Cardiac muscle cell (in vitro differentiated cells and primary cell): ENCODE measurements at regions not wholly inside any gene's neighbourhood (a gene's known extent, or its start where the extent isn't known, plus 50 kb on each side); places are given as distances from the start of the nearest gene placed in this dataset.

ENCODE experiments used
- DNase-seq, 2 donors: peaks; one replicate each; pipeline versions ENCODE4 v3.0.0 to v3.0.0-alpha.2; 2010 to 2017; ENCODE audit warnings: low read depth in 1 of 2, low spot score in 1 of 2
- H3K27ac ChIP-seq: fragments of 200-600 bp; sonication (generic); 2 replicates; pipeline ENCODE4 v1.5.1; 2016
- H3K27me3 ChIP-seq: fragments of 200-600 bp; sonication (generic); 2 replicates; pipeline ENCODE4 v1.6.0; 2016; ENCODE audit warnings: control low read depth
- H3K36me3 ChIP-seq: fragments of 200-600 bp; sonication (generic); 2 replicates; pipeline ENCODE4 v1.5.1; 2016; ENCODE audit warnings: control low read depth
- H3K4me1 ChIP-seq: fragments of 200-600 bp; sonication (generic); 2 replicates; pipeline ENCODE4 v1.8.1; 2017; ENCODE audit warnings: low read depth, mild to moderate bottlenecking, mixed run types
- H3K4me3 ChIP-seq: fragments of 200-600 bp; sonication (generic); 2 replicates; pipeline ENCODE4 v1.5.1; 2016; ENCODE audit warnings: mild to moderate bottlenecking
- H3K9me3 ChIP-seq: fragments of 200-600 bp; sonication (generic); 2 replicates; pipeline ENCODE4 v1.5.1; 2017; ENCODE audit warnings: low read depth, mild to moderate bottlenecking, control low read depth
- CTCF ChIP-seq: IDR thresholded peaks from 2 replicates; pipeline ENCODE4 v1.5.1; 2012; ENCODE audit warnings: low read depth, mild to moderate bottlenecking, low read length

DNA sequence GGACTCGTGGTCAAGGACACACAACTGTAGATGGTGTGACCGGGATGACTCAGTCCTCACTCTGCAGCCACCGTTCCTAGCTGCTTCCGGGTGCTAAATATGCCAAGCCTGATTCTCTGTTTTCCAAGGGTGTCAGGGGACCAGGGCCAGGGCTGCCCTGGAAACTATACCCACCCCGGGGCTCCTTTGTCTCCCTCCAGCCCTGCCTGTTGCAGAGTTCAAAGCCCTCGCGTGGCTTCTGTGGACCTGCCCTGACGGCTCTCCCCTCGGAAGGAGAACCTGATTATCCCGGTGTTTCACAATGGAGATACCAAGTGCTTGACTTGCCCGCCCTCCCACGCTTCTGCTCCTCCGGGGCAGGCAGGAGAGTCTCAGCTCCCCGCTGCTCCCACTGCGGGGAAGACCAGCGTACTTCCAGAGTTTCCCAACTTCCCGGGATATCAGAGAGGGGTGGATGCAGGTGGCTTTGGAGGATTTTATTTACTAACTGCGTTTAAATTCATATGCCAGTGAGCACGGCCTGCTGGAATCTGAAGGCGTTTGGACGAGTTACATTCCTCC is 125.0 kb downstream of the ASB7 start:
- Histone ChIP-seq H3K9me3 (no peaks in the 10 kb centered on the region), H3K36me3 (no peaks in the 10 kb centered on the region), H3K4me1 (peaks cover 5% of the 10 kb centered on the region), H3K27ac (no peak overlapping the region), H3K4me3 (no peak overlapping the region), H3K27me3 (no peaks in the 10 kb centered on the region)
- TF ChIP-seq CTCF = no peak
- DNase-seq = peak in 1 of 2 donors; percentile 81

DNA sequence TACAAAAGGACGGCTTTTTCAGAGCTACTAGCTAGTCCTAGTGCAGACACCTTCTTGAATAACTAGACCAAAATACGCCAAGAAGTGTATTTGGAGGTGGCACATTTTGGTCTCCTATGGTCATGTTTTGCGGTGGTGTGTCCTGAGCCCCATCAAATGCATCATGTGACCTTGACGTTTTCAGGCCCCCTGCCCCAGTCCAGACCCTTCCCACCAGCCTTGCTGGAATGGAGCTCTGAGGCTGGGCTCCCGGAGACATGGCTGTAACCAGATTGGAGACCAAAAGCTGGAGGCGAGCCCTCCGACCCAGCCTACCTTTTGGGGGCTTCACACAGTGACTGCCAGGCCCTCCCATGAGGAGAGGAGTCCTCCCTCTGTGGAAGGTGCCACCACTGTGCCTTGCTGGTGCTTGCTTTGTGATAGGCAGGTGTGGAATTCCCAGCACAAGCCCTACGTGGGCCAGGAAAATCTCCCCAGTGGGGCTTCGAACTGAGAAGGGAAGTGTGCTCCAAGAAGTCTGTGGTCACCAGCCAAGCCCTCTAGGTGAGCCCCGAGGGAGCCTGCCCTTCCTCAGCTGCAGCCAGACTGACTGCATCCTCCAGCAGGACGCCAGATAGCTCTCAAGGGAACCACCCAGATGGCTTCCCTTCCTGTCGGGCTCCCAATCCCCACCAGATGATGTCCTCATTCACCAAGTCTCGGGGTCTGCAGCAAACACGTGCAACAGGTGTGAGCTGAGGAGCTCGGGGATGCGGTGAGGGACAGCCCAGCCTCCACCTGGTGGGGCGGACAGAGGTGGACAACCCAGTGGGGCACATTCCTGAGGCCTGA is 126.2 kb downstream of the ASB7 start:
- peaks cover 7% of the 10 kb centered on the region for H3K4me1 ChIP-seq
- H3K4me3 ChIP-seq = no peak overlapping the region
- DNase-seq = no peak
- no peaks in the 10 kb centered on the region for H3K9me3 ChIP-seq
- H3K27ac ChIP-seq = no peak overlapping the region
- TF ChIP-seq CTCF = no peak
- H3K36me3 ChIP-seq = no peaks in the 10 kb centered on the region
- no peaks in the 10 kb centered on the region for H3K27me3 ChIP-seq

DNA sequence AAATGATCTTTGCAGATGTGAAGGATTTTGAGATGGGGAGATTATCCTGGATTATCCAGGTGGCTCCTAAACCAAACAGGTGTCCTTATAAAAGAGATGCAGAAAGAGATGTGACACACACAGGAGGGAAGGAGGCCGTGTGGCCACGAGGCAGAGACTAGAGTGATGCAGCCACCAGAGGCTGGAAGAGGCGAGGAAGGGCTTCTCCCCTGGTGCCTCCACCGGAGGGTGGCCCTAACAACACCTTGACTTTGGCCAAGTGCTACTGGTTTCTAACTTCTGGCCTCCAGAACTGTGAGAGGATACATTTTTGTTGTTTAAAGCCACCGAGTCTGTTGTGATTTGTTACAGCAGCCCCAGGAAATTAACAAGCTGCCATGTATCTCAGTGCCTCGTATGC is 127.1 kb downstream of the ASB7 start:
- no peak for TF ChIP-seq CTCF
- H3K27ac ChIP-seq = no peak overlapping the region
- no peaks in the 10 kb centered on the region for H3K36me3 ChIP-seq
- DNase-seq = no peak
- H3K9me3 ChIP-seq = no peaks in the 10 kb centered on the region
- no peaks in the 10 kb centered on the region for H3K27me3 ChIP-seq
- peaks cover 7% of the 10 kb centered on the region for H3K4me1 ChIP-seq
- H3K4me3 ChIP-seq = no peak overlapping the region

DNA sequence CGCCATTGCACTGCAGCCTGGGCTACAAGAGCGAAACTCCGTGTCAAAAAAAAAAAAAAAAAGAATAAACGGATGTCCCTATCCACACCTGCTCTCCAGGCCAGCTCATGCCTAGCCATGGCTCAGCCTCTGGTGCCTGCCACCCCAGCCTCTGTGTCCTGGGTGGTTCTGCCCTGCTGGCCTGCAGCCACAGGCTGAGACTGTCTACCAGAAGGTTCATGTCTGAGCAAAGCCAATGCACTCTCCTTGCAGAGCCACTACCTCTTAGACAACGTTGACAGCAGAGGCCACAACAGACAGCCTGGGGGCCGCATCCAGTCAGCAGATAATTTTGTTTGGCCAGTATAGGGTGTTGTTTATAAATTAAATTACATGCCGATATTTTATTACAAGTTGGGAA is 127.7 kb downstream of the ASB7 start:
- H3K36me3 ChIP-seq = no peaks in the 10 kb centered on the region
- H3K27me3 ChIP-seq = no peaks in the 10 kb centered on the region
- peaks cover 7% of the 10 kb centered on the region for H3K4me1 ChIP-seq
- no peak for TF ChIP-seq CTCF
- H3K27ac ChIP-seq = no peak overlapping the region
- DNase-seq = no peak
- no peak overlapping the region for H3K4me3 ChIP-seq
- H3K9me3 ChIP-seq = no peaks in the 10 kb centered on the region

DNA sequence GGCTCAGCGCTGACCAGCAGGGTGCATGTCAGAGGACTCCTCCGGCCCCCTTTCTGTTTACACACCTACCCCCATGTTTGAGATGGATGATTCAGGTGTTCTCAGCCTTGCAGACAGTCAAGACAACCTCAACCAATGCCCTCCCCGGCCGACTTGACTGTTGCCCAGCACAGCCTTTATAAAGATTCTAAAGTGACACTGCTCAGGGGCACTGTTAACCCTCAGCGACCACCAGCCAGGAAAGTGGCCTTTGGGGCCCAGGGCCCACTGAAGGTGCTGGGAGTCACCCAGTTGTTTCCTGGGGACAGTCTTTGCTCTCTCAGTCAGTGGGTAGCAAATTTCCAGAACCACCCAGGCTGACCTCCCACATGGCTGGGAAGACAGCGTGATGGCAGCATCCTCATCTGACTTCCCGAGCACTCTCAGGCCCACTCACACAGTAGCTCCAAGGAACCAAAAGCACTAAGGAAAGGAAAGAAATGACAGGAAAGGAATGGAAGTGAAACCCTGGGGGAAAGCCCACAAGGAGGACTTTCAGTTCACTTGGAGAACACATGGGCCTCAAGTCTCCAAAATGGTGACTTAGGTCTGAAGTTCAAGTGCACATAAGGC is 128.4 kb downstream of the ASB7 start:
- no peak for DNase-seq
- TF ChIP-seq CTCF = no peak
- Histone ChIP-seq H3K36me3 (no peaks in the 10 kb centered on the region), H3K4me1 (peaks cover 7% of the 10 kb centered on the region), H3K27ac (no peak overlapping the region), H3K27me3 (no peaks in the 10 kb centered on the region), H3K4me3 (no peak overlapping the region), H3K9me3 (no peaks in the 10 kb centered on the region)
